Loucy (cell line): ENCODE measurements at regions not wholly inside any gene's neighbourhood (a gene's known extent, or its start where the extent isn't known, plus 50 kb on each side); places are given as distances from the start of the nearest gene placed in this dataset.

Experiments
- H2AFZ ChIP-seq: fragments of 200-600 bp; sonication (generic); 2 replicates; pipeline ENCODE4 v1.6.0; 2016; ENCODE audit warnings: antibody characterized with exemption, mild to moderate bottlenecking, low read length, moderate library complexity
- H3F3A ChIP-seq: fragments of 200-600 bp; 2 replicates; pipeline ENCODE4 v1.6.0; 2016; ENCODE audit warnings: antibody characterized with exemption, low read depth, mild to moderate bottlenecking
- H3K27me3 ChIP-seq: fragments of 200-600 bp; sonication (generic); 2 replicates; pipeline ENCODE4 v1.6.1; 2014; ENCODE audit warnings: low read length, mild to moderate bottlenecking; ENCODE audit not compliant: insufficient read depth, poor library complexity, severe bottlenecking
- H3K36me3 ChIP-seq: fragments of 200-600 bp; sonication (generic); 2 replicates; pipeline ENCODE4 v1.6.1; 2016; ENCODE audit warnings: low read length; ENCODE audit not compliant: insufficient read depth
- H3K4me1 ChIP-seq: fragments of 200-600 bp; sonication (generic); 2 replicates; pipeline ENCODE4 v1.5.1; 2014; ENCODE audit warnings: low read length, mild to moderate bottlenecking; ENCODE audit not compliant: insufficient read depth, poor library complexity, severe bottlenecking
- H3K4me2 ChIP-seq: fragments of 200-600 bp; sonication (generic); 2 replicates; pipeline ENCODE4 v1.6.0; 2014; ENCODE audit warnings: antibody characterized with exemption, low read length, low read depth, mild to moderate bottlenecking; ENCODE audit not compliant: poor library complexity, severe bottlenecking
- H3K4me3 ChIP-seq: fragments of 200-600 bp; sonication (generic); 2 replicates; pipeline ENCODE4 v1.5.1; 2014; ENCODE audit warnings: low read length, mild to moderate bottlenecking, mixed read lengths; ENCODE audit not compliant: poor library complexity, severe bottlenecking
- H3K79me2 ChIP-seq: fragments of 200-600 bp; sonication (generic); 2 replicates; pipeline ENCODE4 v1.6.1; 2014; ENCODE audit warnings: low read length; ENCODE audit not compliant: insufficient read depth
- H3K9ac ChIP-seq: fragments of 200-600 bp; sonication (generic); 2 replicates; pipeline ENCODE4 v1.6.0; 2014; ENCODE audit warnings: mild to moderate bottlenecking, low read depth, low read length, moderate library complexity; ENCODE audit not compliant: poor library complexity, severe bottlenecking
- H3K9me2 ChIP-seq: fragments of 200-600 bp; sonication (generic); replicated peaks from 2 replicates; pipeline ENCODE4 v1.6.1; 2016; ENCODE audit warnings: low read depth, low read length, mixed read lengths
- H3K9me3 ChIP-seq: fragments of 200-600 bp; sonication (generic); 2 replicates; pipeline ENCODE4 v1.6.1; 2014; ENCODE audit warnings: mild to moderate bottlenecking, antibody characterized with exemption, low read length, low read depth; ENCODE audit not compliant: insufficient read depth
- H4K20me1 ChIP-seq: fragments of 200-600 bp; sonication (generic); 2 replicates; pipeline ENCODE4 v1.6.0; 2014; ENCODE audit warnings: antibody characterized with exemption, low read length, mild to moderate bottlenecking; ENCODE audit not compliant: insufficient read depth, poor library complexity, severe bottlenecking
- CTCF ChIP-seq: fragments of 200-600 bp; sonication (generic); conservative IDR thresholded peaks from 2 replicates; pipeline ENCODE4 v1.5.1; 2014; ENCODE audit warnings: mild to moderate bottlenecking, antibody characterized with exemption, low read length
- EZH2phosphoT487 ChIP-seq: fragments of 200-600 bp; IDR thresholded peaks from 2 replicates; pipeline ENCODE4 v1.6.1; 2018; ENCODE audit warnings: antibody characterized with exemption, mild to moderate bottlenecking, moderate library complexity, borderline replicate concordance

GRCh38 chr11:21965221-21965620, 227.7 kb upstream of the ANO5 start:
- Histone ChIP-seq H3K79me2 (no peaks in the 10 kb centered on the region), H3K4me1 (no peaks in the 10 kb centered on the region), H3K9ac (no peak overlapping the region), H3K27me3 (no peaks in the 10 kb centered on the region), H3K4me3 (no peak overlapping the region), H3K36me3 (no peaks in the 10 kb centered on the region), H3K9me3 (no peaks in the 10 kb centered on the region), H3F3A (no peaks in the 10 kb centered on the region), H3K9me2 (no peaks in the 10 kb centered on the region), H4K20me1 (no peaks in the 10 kb centered on the region), H2AFZ (no peak overlapping the region), H3K4me2 (no peak overlapping the region)
- TF ChIP-seq CTCF, result no peak
- TF ChIP-seq EZH2phosphoT487, result no peak

- Histone ChIP-seq H3K27me3 (no peaks in the 10 kb centered on the region), H3K79me2 (no peaks in the 10 kb centered on the region), H3K9me2 (no peaks in the 10 kb centered on the region), H4K20me1 (no peaks in the 10 kb centered on the region), H3K4me1 (no peaks in the 10 kb centered on the region), H3K9me3 (no peaks in the 10 kb centered on the region), H3K36me3 (no peaks in the 10 kb centered on the region), H3F3A (no peaks in the 10 kb centered on the region), H3K4me3 (no peak overlapping the region), H3K9ac (no peak overlapping the region), H2AFZ (no peak overlapping the region), H3K4me2 (no peak overlapping the region)
- TF ChIP-seq CTCF (no peak), EZH2phosphoT487 (no peak)
Observed at GRCh38 chr11:21968702-21969101, 224.2 kb upstream of the ANO5 start.

GRCh38 chr11:21969841-21970240, 223.0 kb upstream of the ANO5 start:
- H3K36me3 ChIP-seq, result no peaks in the 10 kb centered on the region
- no peaks in the 10 kb centered on the region for H3K27me3 ChIP-seq
- no peaks in the 10 kb centered on the region for H3K79me2 ChIP-seq
- no peaks in the 10 kb centered on the region for H3K9me3 ChIP-seq
- TF ChIP-seq EZH2phosphoT487 (no peak), CTCF (no peak)
- no peak overlapping the region for H2AFZ ChIP-seq
- H3F3A ChIP-seq, result no peaks in the 10 kb centered on the region
- no peak overlapping the region for H3K9ac ChIP-seq
- no peak overlapping the region for H3K4me2 ChIP-seq
- no peak overlapping the region for H3K4me3 ChIP-seq
- H3K4me1 ChIP-seq, result no peaks in the 10 kb centered on the region
- no peaks in the 10 kb centered on the region for H4K20me1 ChIP-seq
- H3K9me2 ChIP-seq, result no peaks in the 10 kb centered on the region
